H9 (cell line): ENCODE measurements at regions not wholly inside any gene's neighbourhood (a gene's known extent, or its start where the extent isn't known, plus 50 kb on each side); places are given as distances from the start of the nearest gene placed in this dataset.

Experiments used
- DNase-seq: peaks from one replicate; pipeline ENCODE4 v3.0.0-alpha.2; 2017
- H2AFZ ChIP-seq: one replicate; pipeline ENCODE4 v1.6.1; 2013; ENCODE audit warnings: mild to moderate bottlenecking, low read length, control low read depth, moderate library complexity
- H2AK5ac ChIP-seq: 2 replicates; pipeline ENCODE4 v1.6.1; 2013; ENCODE audit warnings: low read length, control low read depth, mixed read lengths; ENCODE audit not compliant: insufficient read length
- H2BK120ac ChIP-seq: one replicate; pipeline ENCODE4 v1.6.1; 2013; ENCODE audit warnings: low read depth, mild to moderate bottlenecking, low read length, control low read depth, inconsistent platforms; ENCODE audit not compliant: poor library complexity, severe bottlenecking
- H2BK12ac ChIP-seq: 2 replicates; pipeline ENCODE4 v1.6.1; 2013; ENCODE audit warnings: low read length, control low read depth, mixed read lengths, low read depth; ENCODE audit not compliant: insufficient read length
- H2BK15ac ChIP-seq: 2 replicates; pipeline ENCODE4 v1.6.1; 2013; ENCODE audit warnings: low read depth, low read length, control low read depth
- H2BK20ac ChIP-seq: one replicate; pipeline ENCODE4 v1.6.1; 2013; ENCODE audit warnings: low read depth, mild to moderate bottlenecking, low read length, control low read depth, inconsistent platforms; ENCODE audit not compliant: poor library complexity, severe bottlenecking
- H2BK5ac ChIP-seq: 2 replicates; pipeline ENCODE4 v1.6.1; 2013; ENCODE audit warnings: low read length, control low read depth, mixed read lengths; ENCODE audit not compliant: insufficient read length
- H3K14ac ChIP-seq: 2 replicates; pipeline ENCODE4 v1.6.1; 2013; ENCODE audit warnings: low read length, control low read depth; ENCODE audit not compliant: insufficient read depth
- H3K18ac ChIP-seq: 2 replicates; pipeline ENCODE4 v1.6.1; 2013; ENCODE audit warnings: low read depth, mild to moderate bottlenecking, mixed read lengths, low read length, control low read depth; ENCODE audit not compliant: insufficient read length
- H3K23ac ChIP-seq: 2 replicates; pipeline ENCODE4 v1.6.1; 2013; ENCODE audit warnings: low read length, control low read depth, mixed read lengths, low read depth; ENCODE audit not compliant: insufficient read length
- H3K23me2 ChIP-seq: 2 replicates; pipeline ENCODE4 v1.6.1; 2013; ENCODE audit warnings: low read depth, mild to moderate bottlenecking, mixed read lengths, low read length, control low read depth; ENCODE audit not compliant: insufficient read length, poor library complexity, severe bottlenecking
- H3K27ac ChIP-seq: 2 replicates; pipeline ENCODE4 v1.5.1; 2013; ENCODE audit warnings: low read length, control low read depth, mixed read lengths, low read depth; ENCODE audit not compliant: insufficient read length
- H3K27me3 ChIP-seq: 2 replicates; pipeline ENCODE4 v1.6.1; 2013; ENCODE audit warnings: low read length, control low read depth, inconsistent platforms; ENCODE audit not compliant: insufficient read depth
- H3K4ac ChIP-seq: 2 replicates; pipeline ENCODE4 v1.6.1; 2013; ENCODE audit warnings: low read depth, mild to moderate bottlenecking, control low read depth, inconsistent platforms, low read length, moderate library complexity
- H3K4me1 ChIP-seq: 2 replicates; pipeline ENCODE4 v1.6.1; 2013; ENCODE audit warnings: low read length, control low read depth, inconsistent platforms; ENCODE audit not compliant: insufficient read depth
- H3K4me2 ChIP-seq: 2 replicates; pipeline ENCODE4 v1.6.1; 2013; ENCODE audit warnings: low read length, control low read depth, mixed read lengths; ENCODE audit not compliant: insufficient read length, insufficient read depth
- H3K56ac ChIP-seq: 2 replicates; pipeline ENCODE4 v1.6.1; 2013; ENCODE audit warnings: low read depth, mild to moderate bottlenecking, mixed read lengths, low read length, control low read depth; ENCODE audit not compliant: insufficient read length
- H3K79me1 ChIP-seq: 2 replicates; pipeline ENCODE4 v1.6.1; 2013; ENCODE audit warnings: low read depth, mild to moderate bottlenecking, moderate library complexity, low read length, control low read depth, inconsistent platforms; ENCODE audit not compliant: insufficient read depth, poor library complexity, severe bottlenecking
- H3K79me2 ChIP-seq: 2 replicates; pipeline ENCODE4 v1.6.1; 2013; ENCODE audit warnings: low read length, control low read depth, inconsistent platforms; ENCODE audit not compliant: insufficient read depth
- H3K9ac ChIP-seq: 2 replicates; pipeline ENCODE4 v1.6.1; 2013; ENCODE audit warnings: low read length, control low read depth, mixed read lengths; ENCODE audit not compliant: insufficient read length; ENCODE audit errors: extremely low read depth
- H3K9me3 ChIP-seq: one replicate; pipeline ENCODE4 v1.6.1; 2013; ENCODE audit warnings: low read depth, low read length, inconsistent platforms; ENCODE audit not compliant: control insufficient read depth
- H3T11ph ChIP-seq: one replicate; pipeline ENCODE4 v1.6.1; 2013; ENCODE audit warnings: mild to moderate bottlenecking, low read length, control low read depth, inconsistent platforms
- H4K20me1 ChIP-seq: one replicate; pipeline ENCODE4 v1.6.1; 2013; ENCODE audit not compliant: control insufficient read depth, insufficient read length, insufficient read depth
- H4K5ac ChIP-seq: 2 replicates; pipeline ENCODE4 v1.6.1; 2013; ENCODE audit warnings: low read depth, mild to moderate bottlenecking, mixed read lengths, low read length, control low read depth; ENCODE audit not compliant: insufficient read length
- H4K8ac ChIP-seq: replicated peaks from 2 replicates; pipeline ENCODE4 v1.6.1; 2013; ENCODE audit warnings: low read length, control low read depth, mixed read lengths, low read depth; ENCODE audit not compliant: insufficient read length
- H4K91ac ChIP-seq: 2 replicates; pipeline ENCODE4 v1.6.1; 2013; ENCODE audit warnings: low read depth, mild to moderate bottlenecking, moderate library complexity, mixed read lengths, low read length, control low read depth; ENCODE audit not compliant: insufficient read length
- H3K27ac Mint-ChIP-seq, 3 experiments: 2 replicates in 2 of 3; 3 replicates in 1 of 3; pipeline ENCODE4 v1.8.0; 2020 to 2021; ENCODE audit warnings: mixed read lengths in 3 of 3, mild to moderate bottlenecking in 1 of 3, moderate library complexity in 1 of 3
- H3K27me3 Mint-ChIP-seq: 2 replicates; pipeline ENCODE4 v1.8.0; 2021; ENCODE audit warnings: low read depth, mild to moderate bottlenecking, moderate library complexity, mixed read lengths
- H3K36me3 Mint-ChIP-seq, 3 experiments: 2 replicates in 2 of 3; 3 replicates in 1 of 3; pipeline ENCODE4 v1.8.0; 2020 to 2021; ENCODE audit warnings: low read depth in 3 of 3, mixed read lengths in 3 of 3; ENCODE audit not compliant: insufficient read depth in 1 of 3
- H3K4me1 Mint-ChIP-seq, 2 experiments: 2 replicates each; pipeline ENCODE4 v1.8.0; 2020; ENCODE audit warnings: mixed read lengths in 2 of 2
- H3K4me3 Mint-ChIP-seq, 2 experiments: 2 replicates in 1 of 2; 3 replicates in 1 of 2; pipeline ENCODE4 v1.8.0; 2020 to 2021; ENCODE audit warnings: mild to moderate bottlenecking in 2 of 2, mixed read lengths in 2 of 2, moderate library complexity in 1 of 2
- H3K9me3 Mint-ChIP-seq, 2 experiments: 2 replicates in 1 of 2; 3 replicates in 1 of 2; pipeline ENCODE4 v1.8.0; 2020; ENCODE audit warnings: mild to moderate bottlenecking in 2 of 2, mixed read lengths in 2 of 2, moderate library complexity in 1 of 2
- CTCF ChIP-seq: fragments of 200-600 bp; sonication (generic); conservative IDR thresholded peaks from 3 replicates; pipeline ENCODE4 v1.8.0; 2021; ENCODE audit warnings: antibody characterized with exemption, mild to moderate bottlenecking
- WGBS: extraction: QIAGEN DNeasy Blood & Tissue Kit; methylation state at CpG from one replicate; pipeline ENCODE4 v1.1.7; 2013; ENCODE audit warnings: missing lambda C conversion rate, low lambda C conversion rate, mixed read lengths; ENCODE audit not compliant: insufficient read length; ENCODE audit errors: extremely low coverage; 5-methylcytosine and 5-hydroxymethylcytosine counted together

GRCh38 chr5:15010936-15011335, 139.4 kb upstream of the ANKH start:
- no peak overlapping the region for H2AK5ac ChIP-seq
- Mint-ChIP-seq H3K9me3 (no peaks in the 10 kb centered on the region), H3K27me3 (0 out of 2 replicates have a peak, but pooled peaks cover 3% of the 10 kb centered on the region), H3K36me3 (no peaks in the 10 kb centered on the region; a peak in 1 of 7 replicates), H3K4me1 (peaks cover 11 to 13% of the 10 kb centered on the region in 2 experiments), H3K4me3 (no peak overlapping the region), H3K27ac (no peak overlapping the region)
- H3K23ac ChIP-seq: no peak overlapping the region
- H4K8ac ChIP-seq: no peak overlapping the region
- no peak for DNase-seq
- no peak for TF ChIP-seq CTCF
- H3K4me2 ChIP-seq: no peak overlapping the region
- no peak overlapping the region for H3T11ph ChIP-seq
- H3K23me2 ChIP-seq: no peaks in the 10 kb centered on the region
- H4K91ac ChIP-seq: no peak overlapping the region
- no peaks in the 10 kb centered on the region for H3K27me3 ChIP-seq
- no peak overlapping the region for H3K14ac ChIP-seq
- H3K79me1 ChIP-seq: no peaks in the 10 kb centered on the region
- no peak overlapping the region for H3K27ac ChIP-seq
- no peaks in the 10 kb centered on the region for H3K79me2 ChIP-seq
- no peak overlapping the region for H4K5ac ChIP-seq
- H2BK15ac ChIP-seq: no peak overlapping the region
- no peak overlapping the region for H2BK120ac ChIP-seq
- H2BK12ac ChIP-seq: no peak overlapping the region
- H3K9me3 ChIP-seq: no peaks in the 10 kb centered on the region
- no peak overlapping the region for H2BK5ac ChIP-seq
- H2BK20ac ChIP-seq: no peak overlapping the region
- no peak overlapping the region for H3K9ac ChIP-seq
- H2AFZ ChIP-seq: no peak overlapping the region
- H3K18ac ChIP-seq: no peak overlapping the region
- H3K4ac ChIP-seq: no peak overlapping the region
- H4K20me1 ChIP-seq: no peaks in the 10 kb centered on the region
- H3K56ac ChIP-seq: no peak overlapping the region
- H3K4me1 ChIP-seq: peaks cover 8% of the 10 kb centered on the region; the same call in 1 of the 2 replicates
- WGBS: no CpG with 5 or more reads among the region's 4 CpGs
